Esophagus squamous epithelium (tissue), 4 donors: ENCODE measurements at regions not wholly inside any gene's neighbourhood (a gene's known extent, or its start where the extent isn't known, plus 50 kb on each side); places are given as distances from the start of the nearest gene placed in this dataset.

Experiments used
- POLR2A ChIP-seq, 4 donors: fragments of 450-650 bp; IDR thresholded peaks; one replicate each; pipeline ENCODE4 v1.6.1; 2017; ENCODE audit warnings: antibody characterized with exemption in 4 of 4, mild to moderate bottlenecking in 4 of 4, moderate library complexity in 3 of 4
- TF ChIP-seq, protein P1 (sequence below), 6 experiments: fragments of 450-650 bp in 4 of 6; fragments of 200-600 bp in 2 of 6; sonication (generic) in 2 of 6; IDR thresholded peaks; one replicate each; pipeline ENCODE4 v1.5.1; 2016 to 2019; ENCODE audit warnings: antibody characterized with exemption in 6 of 6, mild to moderate bottlenecking in 4 of 6, moderate library complexity in 4 of 6

DNA sequence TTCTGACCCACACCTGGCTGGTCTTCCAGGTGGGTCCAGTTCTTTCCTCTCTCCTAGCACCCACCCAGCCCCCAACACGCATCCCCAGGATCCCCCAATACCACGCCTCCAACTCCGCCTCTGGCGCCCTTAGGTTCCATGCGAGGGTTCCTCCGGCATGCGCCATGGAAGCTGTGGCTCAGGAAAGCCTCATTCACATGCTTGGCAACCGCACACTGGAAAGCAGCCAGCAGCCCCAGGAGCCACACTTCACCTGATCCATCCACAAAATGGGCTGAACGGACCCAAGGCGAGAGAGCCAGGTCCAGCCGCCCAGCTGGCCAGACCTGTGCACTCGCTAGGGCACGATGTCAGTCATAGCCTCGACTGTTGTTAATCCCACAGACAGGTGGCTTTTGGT, 161.2 kb downstream of the PSMG1 start:
- no peak for TF ChIP-seq POLR2A (IDR thresholded peaks at IDR 0.05)
- TF ChIP-seq, protein P1, sequence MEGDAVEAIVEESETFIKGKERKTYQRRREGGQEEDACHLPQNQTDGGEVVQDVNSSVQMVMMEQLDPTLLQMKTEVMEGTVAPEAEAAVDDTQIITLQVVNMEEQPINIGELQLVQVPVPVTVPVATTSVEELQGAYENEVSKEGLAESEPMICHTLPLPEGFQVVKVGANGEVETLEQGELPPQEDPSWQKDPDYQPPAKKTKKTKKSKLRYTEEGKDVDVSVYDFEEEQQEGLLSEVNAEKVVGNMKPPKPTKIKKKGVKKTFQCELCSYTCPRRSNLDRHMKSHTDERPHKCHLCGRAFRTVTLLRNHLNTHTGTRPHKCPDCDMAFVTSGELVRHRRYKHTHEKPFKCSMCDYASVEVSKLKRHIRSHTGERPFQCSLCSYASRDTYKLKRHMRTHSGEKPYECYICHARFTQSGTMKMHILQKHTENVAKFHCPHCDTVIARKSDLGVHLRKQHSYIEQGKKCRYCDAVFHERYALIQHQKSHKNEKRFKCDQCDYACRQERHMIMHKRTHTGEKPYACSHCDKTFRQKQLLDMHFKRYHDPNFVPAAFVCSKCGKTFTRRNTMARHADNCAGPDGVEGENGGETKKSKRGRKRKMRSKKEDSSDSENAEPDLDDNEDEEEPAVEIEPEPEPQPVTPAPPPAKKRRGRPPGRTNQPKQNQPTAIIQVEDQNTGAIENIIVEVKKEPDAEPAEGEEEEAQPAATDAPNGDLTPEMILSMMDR (IDR thresholded peaks at IDR 0.05) = no peak
